GM23248 (cell line): ENCODE measurements at regions not wholly inside any gene's neighbourhood (a gene's known extent, or its start where the extent isn't known, plus 50 kb on each side); places are given as distances from the start of the nearest gene placed in this dataset.

Source experiments
- DNase-seq: peaks from one replicate; pipeline ENCODE4 v3.0.0-alpha.2; 2015
- H2AFZ ChIP-seq: fragments of 200-600 bp; sonication (generic); 2 replicates; pipeline ENCODE4 v1.6.1; 2016; ENCODE audit warnings: antibody characterized with exemption
- H3F3A ChIP-seq: fragments of 200-600 bp; sonication (generic); 2 replicates; pipeline ENCODE4 v1.6.1; 2016; ENCODE audit warnings: mild to moderate bottlenecking, antibody characterized with exemption, mixed run types; ENCODE audit not compliant: insufficient read depth
- H3K27ac ChIP-seq: fragments of 200-600 bp; sonication (generic); 2 replicates; pipeline ENCODE4 v1.5.1; 2016; ENCODE audit warnings: mild to moderate bottlenecking
- H3K27me3 ChIP-seq: fragments of 200-600 bp; sonication (generic); replicated peaks from 2 replicates; pipeline ENCODE4 v1.6.1; 2016; ENCODE audit warnings: mild to moderate bottlenecking; ENCODE audit not compliant: insufficient read depth
- H3K36me3 ChIP-seq: fragments of 200-600 bp; sonication (generic); 2 replicates; pipeline ENCODE4 v1.6.1; 2016; ENCODE audit warnings: low read depth, mild to moderate bottlenecking
- H3K4me1 ChIP-seq: fragments of 200-600 bp; sonication (generic); 2 replicates; pipeline ENCODE4 v1.6.1; 2016; ENCODE audit warnings: mild to moderate bottlenecking; ENCODE audit not compliant: insufficient read depth
- H3K4me2 ChIP-seq: fragments of 200-600 bp; sonication (generic); one replicate; pipeline ENCODE4 v1.6.1; 2016; ENCODE audit warnings: mild to moderate bottlenecking; ENCODE audit not compliant: unreplicated experiment
- H3K4me3 ChIP-seq: fragments of 200-600 bp; sonication (generic); 2 replicates; pipeline ENCODE4 v1.5.1; 2016; ENCODE audit warnings: mild to moderate bottlenecking
- H3K79me2 ChIP-seq: fragments of 200-600 bp; sonication (generic); 2 replicates; pipeline ENCODE4 v1.6.1; 2016; ENCODE audit warnings: mild to moderate bottlenecking; ENCODE audit not compliant: insufficient read depth
- H3K9ac ChIP-seq: fragments of 200-600 bp; sonication (generic); 2 replicates; pipeline ENCODE4 v1.6.1; 2016; ENCODE audit warnings: mild to moderate bottlenecking
- H3K9me2 ChIP-seq: fragments of 200-600 bp; sonication (generic); 2 replicates; pipeline ENCODE4 v1.6.1; 2016; ENCODE audit warnings: mixed run types, mild to moderate bottlenecking, moderate library complexity; ENCODE audit not compliant: insufficient read depth
- H3K9me3 ChIP-seq: fragments of 200-600 bp; sonication (generic); one replicate; pipeline ENCODE4 v1.6.1; 2017; ENCODE audit warnings: low read depth
- H4K20me1 ChIP-seq: fragments of 200-600 bp; sonication (generic); 2 replicates; pipeline ENCODE4 v1.6.0; 2016; ENCODE audit not compliant: insufficient read depth
- EZH2 ChIP-seq: fragments of 200-600 bp; sonication (generic); IDR thresholded peaks from 2 replicates; pipeline ENCODE4 v1.6.1; 2018; ENCODE audit warnings: antibody characterized with exemption, mild to moderate bottlenecking; ENCODE audit not compliant: insufficient read depth, poor library complexity, severe bottlenecking
- EZH2phosphoT487 ChIP-seq: fragments of 200-600 bp; sonication (generic); IDR thresholded peaks from 2 replicates; pipeline ENCODE4 v1.6.1; 2018; ENCODE audit warnings: antibody characterized with exemption, moderate library complexity, mild to moderate bottlenecking, low read depth; ENCODE audit not compliant: insufficient read depth
- WGBS, 2 experiments: methylation state at CpG; one replicate each; pipeline ENCODE4 v1.1.6; 2015 to 2017; ENCODE audit warnings: low lambda C conversion rate in 2 of 2, low coverage in 1 of 2; ENCODE audit errors: missing lambda C conversion rate in 2 of 2; 5-methylcytosine and 5-hydroxymethylcytosine counted together
- in situ Hi-C: fragments of 300-500 bp; cut with MboI; formaldehyde crosslinking; loops from 2 replicates; pipeline ENCODE4 v1.15.0; 2020

DNA sequence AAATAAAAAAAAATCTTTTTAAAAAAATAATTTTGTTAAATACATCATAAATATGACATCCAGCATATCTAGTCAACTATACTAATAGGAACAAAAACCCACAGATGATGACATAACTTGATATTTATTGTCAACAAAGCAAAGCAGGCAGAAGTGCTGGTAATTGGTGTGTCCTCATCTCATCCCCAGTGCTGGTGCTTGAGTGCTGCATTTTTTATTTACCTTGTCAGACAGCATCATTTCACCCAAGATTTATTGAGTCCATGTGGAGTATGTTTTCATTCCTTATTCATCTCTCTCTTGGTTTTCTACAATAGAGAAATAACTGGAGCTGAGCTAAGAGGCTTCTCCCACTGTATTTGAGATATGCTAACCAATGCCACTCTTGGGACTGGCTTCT is 191.6 kb upstream of the SLC14A2 start:
- no peaks in the 10 kb centered on the region for H3K9me2 ChIP-seq
- TF ChIP-seq EZH2phosphoT487 (no peak), EZH2 (no peak)
- H3K9ac ChIP-seq = no peak overlapping the region
- no peaks in the 10 kb centered on the region for H3K79me2 ChIP-seq
- in situ Hi-C loops = no loop called here
- H3K4me3 ChIP-seq = no peak overlapping the region
- no peaks in the 10 kb centered on the region for H4K20me1 ChIP-seq
- no peaks in the 10 kb centered on the region for H3K27me3 ChIP-seq
- H3K9me3 ChIP-seq = no peaks in the 10 kb centered on the region
- H2AFZ ChIP-seq = no peak overlapping the region
- no peaks in the 10 kb centered on the region for H3K4me1 ChIP-seq
- DNase-seq = no peak
- no peak overlapping the region for H3K4me2 ChIP-seq
- no peak overlapping the region for H3K27ac ChIP-seq
- no peaks in the 10 kb centered on the region for H3F3A ChIP-seq
- no peaks in the 10 kb centered on the region for H3K36me3 ChIP-seq

DNA sequence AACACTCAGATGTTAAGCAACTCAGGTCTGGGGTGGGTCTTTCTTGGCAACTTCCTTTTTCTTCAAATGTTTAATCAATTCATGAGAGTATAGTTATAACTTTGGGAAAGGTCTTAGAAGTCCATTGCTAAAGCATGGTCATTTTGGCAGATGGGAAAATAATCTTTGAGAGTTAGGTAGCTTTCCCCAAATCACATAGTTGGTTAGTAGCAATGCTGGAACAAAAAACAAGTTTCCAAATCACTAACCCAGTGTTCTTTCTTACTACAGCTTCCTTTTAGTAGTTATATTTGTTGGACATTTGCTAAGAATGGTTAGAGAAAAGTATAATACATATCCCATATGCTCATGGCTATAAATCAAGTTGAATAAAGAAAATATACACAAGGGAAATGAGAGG is 185.2 kb upstream of the SLC14A2 start:
- Histone ChIP-seq H3K9me2 (no peaks in the 10 kb centered on the region), H3K4me1 (no peaks in the 10 kb centered on the region), H4K20me1 (no peaks in the 10 kb centered on the region), H2AFZ (no peak overlapping the region), H3K27me3 (no peaks in the 10 kb centered on the region), H3F3A (no peaks in the 10 kb centered on the region), H3K79me2 (no peaks in the 10 kb centered on the region), H3K36me3 (no peaks in the 10 kb centered on the region), H3K9ac (no peak overlapping the region), H3K4me3 (no peak overlapping the region), H3K27ac (no peak overlapping the region), H3K9me3 (no peaks in the 10 kb centered on the region), H3K4me2 (no peak overlapping the region)
- TF ChIP-seq EZH2phosphoT487 (no peak), EZH2 (no peak)
- in situ Hi-C loops = no loop called here
- no peak for DNase-seq

DNA sequence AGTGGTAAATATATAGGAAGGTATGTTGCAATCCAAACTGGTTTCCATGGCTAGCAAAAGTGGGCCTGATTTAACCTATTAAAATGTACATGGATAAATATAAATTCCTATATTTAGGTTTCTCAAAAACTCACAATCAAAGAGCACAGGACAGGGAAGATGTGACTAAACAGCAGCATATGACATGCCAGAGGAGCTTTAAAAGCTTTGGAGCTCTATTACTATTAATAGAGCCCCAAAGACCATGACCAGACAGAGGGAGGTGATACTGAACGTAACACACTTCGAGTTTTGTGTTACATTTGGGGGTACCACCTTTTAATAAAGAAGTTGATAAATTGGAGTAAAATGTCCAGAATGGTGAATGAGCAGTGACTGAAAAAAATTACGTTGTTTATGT is 179.5 kb upstream of the SLC14A2 start:
- H3K9ac ChIP-seq = no peak overlapping the region
- H3K9me2 ChIP-seq = no peaks in the 10 kb centered on the region
- H3K4me1 ChIP-seq = no peaks in the 10 kb centered on the region
- no peaks in the 10 kb centered on the region for H3K9me3 ChIP-seq
- H3F3A ChIP-seq = no peaks in the 10 kb centered on the region
- H3K27me3 ChIP-seq = no peaks in the 10 kb centered on the region
- H3K4me3 ChIP-seq = no peak overlapping the region
- no peaks in the 10 kb centered on the region for H3K79me2 ChIP-seq
- no peak for DNase-seq
- H3K36me3 ChIP-seq = no peaks in the 10 kb centered on the region
- in situ Hi-C loops = no loop called here
- H4K20me1 ChIP-seq = no peaks in the 10 kb centered on the region
- H3K27ac ChIP-seq = no peak overlapping the region
- H2AFZ ChIP-seq = no peak overlapping the region
- TF ChIP-seq EZH2 (no peak), EZH2phosphoT487 (no peak)
- no peak overlapping the region for H3K4me2 ChIP-seq
- whole genome bisulfite sequencing, 2 experiments = 51 to 54% methylated on average over 3 of the region's 3 CpGs

DNA sequence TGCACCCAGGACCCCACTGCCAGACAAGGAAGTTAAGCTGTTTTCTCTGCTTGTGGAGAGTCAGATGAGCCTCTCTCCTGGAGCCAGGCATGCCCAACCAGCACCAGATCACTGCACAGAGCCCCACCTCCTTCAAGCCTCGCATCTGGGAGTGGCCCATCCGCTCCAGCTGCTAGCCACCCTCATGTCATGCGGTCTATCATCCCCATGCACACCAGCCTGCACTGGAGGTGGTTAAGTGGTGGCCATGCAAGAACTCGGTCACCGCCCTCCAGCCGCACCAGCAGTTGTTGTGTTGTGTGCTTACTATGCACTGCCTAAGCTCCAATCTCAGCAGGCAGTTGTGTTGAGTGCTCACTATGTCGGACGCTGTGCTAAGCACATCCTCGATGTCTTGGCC is 177.9 kb upstream of the SLC14A2 start:
- no peak overlapping the region for H2AFZ ChIP-seq
- H3K27me3 ChIP-seq = no peaks in the 10 kb centered on the region
- 89 to 95% methylated on average over 9 of the region's 9 CpGs for WGBS, 2 experiments
- no peaks in the 10 kb centered on the region for H3K36me3 ChIP-seq
- H4K20me1 ChIP-seq = no peaks in the 10 kb centered on the region
- no peaks in the 10 kb centered on the region for H3K79me2 ChIP-seq
- no peaks in the 10 kb centered on the region for H3K4me1 ChIP-seq
- no peak overlapping the region for H3K4me2 ChIP-seq
- H3K4me3 ChIP-seq = no peak overlapping the region
- in situ Hi-C loops = no loop called here
- no peak overlapping the region for H3K27ac ChIP-seq
- H3K9me3 ChIP-seq = no peaks in the 10 kb centered on the region
- H3K9me2 ChIP-seq = no peaks in the 10 kb centered on the region
- no peak for DNase-seq
- no peak for TF ChIP-seq EZH2phosphoT487
- TF ChIP-seq EZH2 = no peak
- no peak overlapping the region for H3K9ac ChIP-seq
- H3F3A ChIP-seq = no peaks in the 10 kb centered on the region

DNA sequence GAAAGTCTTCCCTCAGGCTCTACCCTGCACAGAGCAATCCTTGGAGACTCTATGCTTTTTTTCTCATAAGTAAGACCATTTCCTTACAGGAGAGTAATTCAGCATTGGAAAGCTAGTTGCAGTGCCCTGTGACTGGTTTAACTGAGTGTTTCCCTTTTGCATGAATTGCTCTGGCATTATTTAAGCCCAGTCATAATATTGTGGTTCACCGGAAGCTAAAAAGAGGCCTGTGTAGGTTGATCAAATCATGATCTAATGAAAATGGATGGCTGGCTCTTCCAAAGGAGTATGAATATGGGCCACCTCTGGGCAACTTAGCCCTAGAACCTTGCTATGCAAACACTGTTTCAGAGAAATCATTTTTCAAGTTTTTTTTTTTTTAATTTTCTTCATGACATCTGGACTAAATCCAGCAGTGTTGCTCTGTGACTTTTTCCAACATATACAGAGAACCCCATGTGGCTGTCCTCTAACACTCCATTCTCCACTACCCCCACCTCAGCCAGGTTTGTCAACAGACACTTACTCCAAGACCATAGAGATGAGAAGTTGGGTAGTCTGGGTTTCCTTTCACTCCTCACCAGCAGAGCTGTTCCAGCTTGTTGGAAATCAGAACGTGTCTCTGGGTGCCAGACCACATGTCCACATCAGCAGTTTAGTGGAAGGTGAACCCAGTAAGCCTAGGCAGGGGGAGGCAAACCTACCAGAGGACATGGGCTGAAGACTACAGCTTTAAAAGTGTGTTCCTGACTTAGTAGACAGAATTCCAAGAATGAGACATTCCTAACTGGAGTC is 175.2 kb upstream of the SLC14A2 start:
- no peaks in the 10 kb centered on the region for H3K9me2 ChIP-seq
- peak; percentile 23 for DNase-seq
- no peak overlapping the region for H3K4me2 ChIP-seq
- H3K27ac ChIP-seq = no peak overlapping the region
- no peaks in the 10 kb centered on the region for H3K27me3 ChIP-seq
- no peak overlapping the region for H3K9ac ChIP-seq
- H3K79me2 ChIP-seq = no peaks in the 10 kb centered on the region
- no peaks in the 10 kb centered on the region for H3K9me3 ChIP-seq
- H3K4me1 ChIP-seq = no peaks in the 10 kb centered on the region
- 53 to 54% methylated on average over 2 of the region's 2 CpGs for WGBS, 2 experiments
- in situ Hi-C loops = no loop called here
- no peaks in the 10 kb centered on the region for H3K36me3 ChIP-seq
- TF ChIP-seq EZH2phosphoT487 (no peak), EZH2 (no peak)
- H4K20me1 ChIP-seq = no peaks in the 10 kb centered on the region
- no peak overlapping the region for H2AFZ ChIP-seq
- H3F3A ChIP-seq = no peaks in the 10 kb centered on the region
- no peak overlapping the region for H3K4me3 ChIP-seq
